Astrocyte (in vitro differentiated cells and primary cell): ENCODE measurements at regions not wholly inside any gene's neighbourhood (a gene's known extent, or its start where the extent isn't known, plus 50 kb on each side); places are given as distances from the start of the nearest gene placed in this dataset.

Source experiments
- DNase-seq: peaks from one replicate; pipeline ENCODE4 v3.0.0-alpha.2; 2010; ENCODE audit warnings: low read depth
- FAIRE-seq: peaks from 2 replicates; lab custom pipeline; 2011; peaks lifted over from hg19 to GRCh38; lab: Jason Lieb, UNC
- H2AFZ ChIP-seq: 2 replicates; pipeline ENCODE4 v1.6.0; 2012; ENCODE audit warnings: low read depth, low read length, inconsistent platforms
- H3K27ac ChIP-seq: 2 replicates; pipeline ENCODE4 v1.5.1; 2011; ENCODE audit warnings: low read depth, low read length, inconsistent platforms
- H3K27me3 ChIP-seq: 2 replicates; pipeline ENCODE4 v1.6.0; 2011; ENCODE audit warnings: low read length, inconsistent platforms; ENCODE audit not compliant: insufficient read depth
- H3K36me3 ChIP-seq: 2 replicates; pipeline ENCODE4 v1.5.1; 2011; ENCODE audit warnings: low read length, inconsistent platforms; ENCODE audit not compliant: insufficient read depth
- H3K4me1 ChIP-seq: 2 replicates; pipeline ENCODE4 v1.5.1; 2011; ENCODE audit warnings: low read length, inconsistent platforms; ENCODE audit not compliant: insufficient read depth
- H3K4me2 ChIP-seq: 2 replicates; pipeline ENCODE4 v1.6.0; 2012; ENCODE audit warnings: low read length, inconsistent platforms
- H3K4me3 ChIP-seq: 2 replicates; pipeline ENCODE4 v1.5.1; 2011; ENCODE audit warnings: low read depth, mild to moderate bottlenecking, low read length, inconsistent platforms; ENCODE audit not compliant: insufficient read depth
- H3K79me2 ChIP-seq: 2 replicates; pipeline ENCODE4 v1.6.0; 2012; ENCODE audit warnings: mild to moderate bottlenecking, low read length, inconsistent platforms; ENCODE audit not compliant: insufficient read depth
- H3K9ac ChIP-seq: 2 replicates; pipeline ENCODE4 v1.6.0; 2012; ENCODE audit warnings: mild to moderate bottlenecking, low read length, inconsistent platforms
- H3K9me3 ChIP-seq: 2 replicates; pipeline ENCODE4 v1.5.1; 2012; ENCODE audit warnings: low read depth, mild to moderate bottlenecking, low read length, inconsistent platforms; ENCODE audit not compliant: insufficient read depth
- H4K20me1 ChIP-seq: 2 replicates; pipeline ENCODE4 v1.6.0; 2012; ENCODE audit warnings: low read length, inconsistent platforms; ENCODE audit not compliant: insufficient read depth
- H3K27ac Mint-ChIP-seq: one replicate; pipeline ENCODE4 v1.8.0; 2021; ENCODE audit warnings: mild to moderate bottlenecking, mixed read lengths; ENCODE audit not compliant: unreplicated experiment
- H3K27me3 Mint-ChIP-seq: one replicate; pipeline ENCODE4 v1.8.0; 2021; ENCODE audit warnings: low read depth, mixed read lengths; ENCODE audit not compliant: unreplicated experiment
- H3K36me3 Mint-ChIP-seq: one replicate; pipeline ENCODE4 v1.8.0; 2021; ENCODE audit warnings: low read depth, mixed read lengths; ENCODE audit not compliant: unreplicated experiment
- H3K4me1 Mint-ChIP-seq: one replicate; pipeline ENCODE4 v1.8.0; 2021; ENCODE audit warnings: low read depth, mixed read lengths; ENCODE audit not compliant: unreplicated experiment
- H3K4me3 Mint-ChIP-seq: one replicate; pipeline ENCODE4 v1.8.0; 2021; ENCODE audit warnings: mild to moderate bottlenecking, moderate library complexity, mixed read lengths; ENCODE audit not compliant: unreplicated experiment
- H3K9me3 Mint-ChIP-seq: one replicate; pipeline ENCODE4 v1.8.0; 2021; ENCODE audit warnings: mild to moderate bottlenecking, mixed read lengths; ENCODE audit not compliant: unreplicated experiment
- EZH2 ChIP-seq: IDR thresholded peaks from 2 replicates; pipeline ENCODE4 v1.6.1; 2012; ENCODE audit warnings: mild to moderate bottlenecking, low read length, inconsistent platforms; ENCODE audit not compliant: insufficient read depth
- TF ChIP-seq, protein P1 (sequence below): IDR thresholded peaks from 2 replicates; pipeline ENCODE4 v1.5.1; 2011; ENCODE audit warnings: low read depth, mild to moderate bottlenecking, inconsistent platforms, low read length, moderate library complexity; ENCODE audit not compliant: insufficient read depth

GRCh38 chr10:105986486-105986885 lies 1178.0 kb downstream of the SORCS1 start:
- no peak for DNase-seq
- H3K9me3 Mint-ChIP-seq, result peaks cover 2% of the 10 kb centered on the region
- no peak overlapping the region for H3K4me3 ChIP-seq
- no peak overlapping the region for H3K27ac ChIP-seq
- H3K4me2 ChIP-seq, result no peak overlapping the region
- no peak for FAIRE-seq
- H3K4me1 Mint-ChIP-seq, result no peaks in the 10 kb centered on the region
- H2AFZ ChIP-seq, result no peak overlapping the region
- no peak overlapping the region for H3K9ac ChIP-seq
- H4K20me1 ChIP-seq, result no peaks in the 10 kb centered on the region
- no peaks in the 10 kb centered on the region for H3K27me3 ChIP-seq
- no peaks in the 10 kb centered on the region for H3K4me1 ChIP-seq
- no peaks in the 10 kb centered on the region for H3K36me3 Mint-ChIP-seq
- H3K27ac Mint-ChIP-seq, result no peak overlapping the region
- no peak for TF ChIP-seq EZH2
- TF ChIP-seq, protein P1, sequence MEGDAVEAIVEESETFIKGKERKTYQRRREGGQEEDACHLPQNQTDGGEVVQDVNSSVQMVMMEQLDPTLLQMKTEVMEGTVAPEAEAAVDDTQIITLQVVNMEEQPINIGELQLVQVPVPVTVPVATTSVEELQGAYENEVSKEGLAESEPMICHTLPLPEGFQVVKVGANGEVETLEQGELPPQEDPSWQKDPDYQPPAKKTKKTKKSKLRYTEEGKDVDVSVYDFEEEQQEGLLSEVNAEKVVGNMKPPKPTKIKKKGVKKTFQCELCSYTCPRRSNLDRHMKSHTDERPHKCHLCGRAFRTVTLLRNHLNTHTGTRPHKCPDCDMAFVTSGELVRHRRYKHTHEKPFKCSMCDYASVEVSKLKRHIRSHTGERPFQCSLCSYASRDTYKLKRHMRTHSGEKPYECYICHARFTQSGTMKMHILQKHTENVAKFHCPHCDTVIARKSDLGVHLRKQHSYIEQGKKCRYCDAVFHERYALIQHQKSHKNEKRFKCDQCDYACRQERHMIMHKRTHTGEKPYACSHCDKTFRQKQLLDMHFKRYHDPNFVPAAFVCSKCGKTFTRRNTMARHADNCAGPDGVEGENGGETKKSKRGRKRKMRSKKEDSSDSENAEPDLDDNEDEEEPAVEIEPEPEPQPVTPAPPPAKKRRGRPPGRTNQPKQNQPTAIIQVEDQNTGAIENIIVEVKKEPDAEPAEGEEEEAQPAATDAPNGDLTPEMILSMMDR, result no peak
- no peaks in the 10 kb centered on the region for H3K36me3 ChIP-seq
- H3K27me3 Mint-ChIP-seq, result peaks cover 2% of the 10 kb centered on the region
- no peak overlapping the region for H3K4me3 Mint-ChIP-seq
- H3K79me2 ChIP-seq, result no peaks in the 10 kb centered on the region
- no peaks in the 10 kb centered on the region for H3K9me3 ChIP-seq

GRCh38 chr10:105982735-105983134 lies 1181.8 kb downstream of the SORCS1 start:
- no peaks in the 10 kb centered on the region for H3K9me3 ChIP-seq
- H3K4me3 ChIP-seq, result no peak overlapping the region
- H3K27me3 ChIP-seq, result no peaks in the 10 kb centered on the region
- H3K36me3 Mint-ChIP-seq, result no peaks in the 10 kb centered on the region
- peaks cover 2% of the 10 kb centered on the region for H3K27me3 Mint-ChIP-seq
- no peaks in the 10 kb centered on the region for H3K36me3 ChIP-seq
- DNase-seq, result no peak
- H3K4me1 Mint-ChIP-seq, result no peaks in the 10 kb centered on the region
- no peak overlapping the region for H3K27ac Mint-ChIP-seq
- no peak overlapping the region for H3K9ac ChIP-seq
- no peaks in the 10 kb centered on the region for H3K79me2 ChIP-seq
- no peak overlapping the region for H3K4me2 ChIP-seq
- TF ChIP-seq, protein P1, result no peak
- TF ChIP-seq EZH2, result no peak
- H3K4me3 Mint-ChIP-seq, result no peak overlapping the region
- no peaks in the 10 kb centered on the region for H3K4me1 ChIP-seq
- H4K20me1 ChIP-seq, result no peaks in the 10 kb centered on the region
- no peaks in the 10 kb centered on the region for H3K9me3 Mint-ChIP-seq
- H2AFZ ChIP-seq, result no peak overlapping the region
- no peak overlapping the region for H3K27ac ChIP-seq
- no peak for FAIRE-seq

DNA sequence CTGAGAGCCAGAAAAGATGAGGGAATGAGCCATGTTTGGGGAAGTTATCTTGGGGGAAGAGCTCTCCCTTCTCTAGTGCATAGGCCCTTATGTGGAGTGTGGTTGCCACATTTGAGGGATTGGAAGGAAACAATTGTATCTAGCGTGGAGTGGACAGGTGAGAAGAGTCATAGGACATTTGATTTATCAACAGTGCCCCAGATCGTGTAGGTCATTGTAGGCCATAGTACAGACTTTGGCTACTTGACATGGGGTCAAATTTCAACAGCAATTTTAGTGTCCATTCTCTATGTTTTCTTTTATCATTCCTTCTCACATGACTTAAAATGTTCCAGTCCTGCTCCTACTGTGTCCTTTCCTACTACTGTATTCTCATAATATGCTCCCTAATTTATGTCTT lies 1182.8 kb downstream of the SORCS1 start:
- no peaks in the 10 kb centered on the region for H3K9me3 ChIP-seq
- Mint-ChIP-seq H3K27me3 (peaks cover 2% of the 10 kb centered on the region), H3K4me1 (no peaks in the 10 kb centered on the region), H3K27ac (no peak overlapping the region), H3K9me3 (no peaks in the 10 kb centered on the region), H3K4me3 (no peak overlapping the region), H3K36me3 (no peaks in the 10 kb centered on the region)
- H3K4me3 ChIP-seq, result no peak overlapping the region
- FAIRE-seq (no peak), DNase-seq (no peak)
- no peaks in the 10 kb centered on the region for H3K4me1 ChIP-seq
- H3K27ac ChIP-seq, result no peak overlapping the region
- H3K4me2 ChIP-seq, result no peak overlapping the region
- no peaks in the 10 kb centered on the region for H3K27me3 ChIP-seq
- no peaks in the 10 kb centered on the region for H3K79me2 ChIP-seq
- no peaks in the 10 kb centered on the region for H3K36me3 ChIP-seq
- H3K9ac ChIP-seq, result no peak overlapping the region
- TF ChIP-seq EZH2, result no peak
- TF ChIP-seq, protein P1, result no peak
- no peak overlapping the region for H2AFZ ChIP-seq
- H4K20me1 ChIP-seq, result no peaks in the 10 kb centered on the region
